Endothelial cell of umbilical vein (primary cell): ENCODE measurements at regions not wholly inside any gene's neighbourhood (a gene's known extent, or its start where the extent isn't known, plus 50 kb on each side); places are given as distances from the start of the nearest gene placed in this dataset.

Experiments used
- EZH2 ChIP-seq: IDR thresholded peaks from 2 replicates; pipeline ENCODE4 v1.6.1; 2012; ENCODE audit warnings: borderline replicate concordance, low read depth, mild to moderate bottlenecking, moderate library complexity, low read length, inconsistent platforms; ENCODE audit not compliant: severe bottlenecking
- GATA2 ChIP-seq: IDR thresholded peaks from 2 replicates; pipeline ENCODE4 v1.7.0; 2011; ENCODE audit warnings: low read depth, mild to moderate bottlenecking, moderate library complexity, mixed read lengths, low read length; ENCODE audit not compliant: insufficient read length, insufficient read depth
- POLR2A ChIP-seq: IDR thresholded peaks from 2 replicates; pipeline ENCODE4 v1.6.1; 2012; ENCODE audit warnings: low read depth, mild to moderate bottlenecking, control low read depth, low read length
- POLR2AphosphoS5 ChIP-seq: IDR thresholded peaks from 2 replicates; pipeline ENCODE4 v1.6.1; 2012; ENCODE audit warnings: low read depth, mild to moderate bottlenecking, control low read depth, low read length, moderate library complexity; ENCODE audit not compliant: insufficient read depth
- TF ChIP-seq, protein P1 (sequence below), 2 donors: IDR thresholded peaks; 1 replicate in 1 of 2; 2 replicates in 1 of 2; pipeline ENCODE4 v1.5.1; 2011; ENCODE audit warnings: low read length in 2 of 2, mild to moderate bottlenecking in 2 of 2, moderate library complexity in 2 of 2, control low read depth in 1 of 2, inconsistent platforms in 1 of 2, low read depth in 1 of 2; ENCODE audit not compliant: insufficient read depth in 1 of 2; ENCODE audit errors: extremely low read depth in 1 of 2

DNA sequence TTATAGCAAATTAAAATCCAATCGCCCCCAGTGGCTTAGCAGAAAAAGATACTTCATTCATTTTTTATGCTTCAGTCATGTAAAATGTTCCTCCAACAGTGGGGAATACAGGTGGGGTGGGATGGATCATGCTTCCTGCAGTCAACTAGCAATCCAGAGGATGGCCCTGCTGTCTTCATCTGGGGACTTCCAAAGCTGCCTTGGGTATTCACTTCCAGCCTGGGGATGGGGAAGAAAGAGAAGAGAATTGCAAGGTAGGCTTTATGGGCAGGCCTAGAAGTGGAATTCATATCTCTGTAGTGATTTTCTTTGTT, 354.8 kb upstream of the SLCO3A1 start:
- TF ChIP-seq, protein P1, sequence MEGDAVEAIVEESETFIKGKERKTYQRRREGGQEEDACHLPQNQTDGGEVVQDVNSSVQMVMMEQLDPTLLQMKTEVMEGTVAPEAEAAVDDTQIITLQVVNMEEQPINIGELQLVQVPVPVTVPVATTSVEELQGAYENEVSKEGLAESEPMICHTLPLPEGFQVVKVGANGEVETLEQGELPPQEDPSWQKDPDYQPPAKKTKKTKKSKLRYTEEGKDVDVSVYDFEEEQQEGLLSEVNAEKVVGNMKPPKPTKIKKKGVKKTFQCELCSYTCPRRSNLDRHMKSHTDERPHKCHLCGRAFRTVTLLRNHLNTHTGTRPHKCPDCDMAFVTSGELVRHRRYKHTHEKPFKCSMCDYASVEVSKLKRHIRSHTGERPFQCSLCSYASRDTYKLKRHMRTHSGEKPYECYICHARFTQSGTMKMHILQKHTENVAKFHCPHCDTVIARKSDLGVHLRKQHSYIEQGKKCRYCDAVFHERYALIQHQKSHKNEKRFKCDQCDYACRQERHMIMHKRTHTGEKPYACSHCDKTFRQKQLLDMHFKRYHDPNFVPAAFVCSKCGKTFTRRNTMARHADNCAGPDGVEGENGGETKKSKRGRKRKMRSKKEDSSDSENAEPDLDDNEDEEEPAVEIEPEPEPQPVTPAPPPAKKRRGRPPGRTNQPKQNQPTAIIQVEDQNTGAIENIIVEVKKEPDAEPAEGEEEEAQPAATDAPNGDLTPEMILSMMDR (IDR thresholded peaks at IDR 0.05; ENCODE audit: extremely low read depth in 1 of 2, insufficient read depth in 1 of 2, low read depth in 1 of 2, low read length in 2 of 2) = no peak
- TF ChIP-seq GATA2 (no peak), EZH2 (no peak), POLR2A (no peak), POLR2AphosphoS5 (no peak)
